Stimulated activated CD4-positive, alpha-beta T cell treated with anti-CD3 and anti-CD28 coated beads, Interleukin-4, amount 100 ng/mL, for 1 hour (primary cell): ENCODE measurements at regions not wholly inside any gene's neighbourhood (a gene's known extent, or its start where the extent isn't known, plus 50 kb on each side); places are given as distances from the start of the nearest gene placed in this dataset.
"Not testable (repeated sequence)": the region's sequence is repeated elsewhere in the genome, so short reads cannot be mapped to it uniquely, and the experiment has no call there.

Experiments
- DNase-seq: peaks from one replicate; pipeline ENCODE4 v3.0.0-alpha.2; 2020

DNA sequence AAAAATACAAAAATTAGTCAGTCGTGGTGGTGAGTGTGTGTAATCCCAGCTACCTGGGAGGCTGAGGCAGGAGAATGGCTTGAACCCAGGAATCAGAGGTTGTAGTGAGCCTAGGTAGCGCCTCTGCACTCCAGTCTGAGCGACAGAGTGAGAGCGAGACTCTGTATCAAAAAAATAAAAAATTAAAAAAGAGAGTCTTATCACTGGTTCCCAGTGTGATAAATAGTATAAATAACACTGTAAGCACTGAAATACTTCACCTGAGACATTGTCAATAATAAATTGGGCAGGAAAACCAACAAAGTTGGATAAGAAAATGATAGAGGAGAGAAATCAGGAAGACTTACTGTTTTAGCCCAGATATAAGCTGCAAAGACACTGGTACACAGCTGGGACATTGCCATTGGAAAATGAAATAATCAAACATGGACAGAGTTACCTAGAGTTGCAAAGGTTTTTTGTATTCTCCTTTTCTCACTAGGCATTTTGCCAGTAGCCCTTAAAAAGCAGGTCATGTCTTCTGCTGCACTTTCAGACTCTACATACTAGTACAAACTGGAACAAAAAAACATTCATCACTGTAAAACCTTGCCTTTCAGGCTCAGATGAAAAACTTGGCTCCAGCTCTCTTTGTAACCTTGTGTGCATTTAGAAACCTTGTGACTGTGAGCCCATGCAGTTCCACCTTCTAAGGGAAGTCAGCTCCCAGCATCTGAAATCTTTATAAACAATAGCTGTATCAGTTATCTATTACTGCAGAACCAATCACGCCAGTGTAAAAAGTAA lies 55.0 kb upstream of the PPP1R2C start:
- no peak for DNase-seq

DNA sequence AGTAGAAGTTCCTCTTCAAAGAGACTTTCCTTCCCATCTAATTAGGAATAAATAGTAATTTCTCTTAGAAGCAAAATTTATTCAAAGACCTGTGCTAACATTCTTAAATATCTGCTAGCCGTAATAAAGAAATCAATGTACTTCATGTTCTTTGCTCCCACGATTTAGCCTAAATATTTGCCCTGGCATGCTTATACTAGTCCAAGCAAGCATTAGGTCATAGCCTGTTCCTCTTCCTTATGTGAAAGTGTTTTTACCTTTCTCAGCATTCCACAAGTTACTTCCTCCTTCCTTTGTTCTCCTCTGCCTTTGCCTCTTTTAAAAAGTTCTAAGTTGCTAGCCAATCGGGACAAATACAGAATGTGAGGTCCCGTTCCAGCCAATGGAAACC lies 55.6 kb upstream of the PPP1R2C start:
- DNase-seq = not testable (repeated sequence)

DNA sequence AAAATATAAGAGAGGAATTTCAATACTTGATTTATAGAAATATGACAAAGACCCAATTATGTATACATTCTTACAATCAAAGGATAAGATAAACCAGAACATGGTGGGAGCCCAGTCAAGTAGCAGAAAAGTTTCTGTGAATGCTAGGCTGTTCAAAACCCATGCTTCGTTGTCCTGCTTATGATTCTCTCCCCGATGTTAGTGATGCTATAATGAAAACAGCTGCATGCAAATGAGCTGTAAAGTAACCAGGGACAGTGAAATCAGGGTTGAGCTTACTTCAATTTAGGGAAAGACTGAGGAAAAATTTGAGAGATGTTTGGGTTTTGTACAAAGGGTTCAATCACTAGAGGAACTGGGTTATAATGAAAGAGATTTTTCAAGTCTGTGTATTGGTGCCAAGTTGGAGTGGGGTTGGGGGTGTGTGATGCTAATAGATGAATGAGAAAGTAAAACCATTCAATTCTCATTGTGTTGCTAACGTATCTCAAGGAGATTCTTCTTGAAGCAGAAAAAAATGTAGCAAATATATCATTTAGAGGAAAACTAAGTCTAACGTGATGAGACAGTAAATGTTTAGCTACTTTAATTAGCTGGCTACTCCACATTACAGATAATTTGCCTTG lies 59.3 kb upstream of the PPP1R2C start:
- no peak for DNase-seq

DNA sequence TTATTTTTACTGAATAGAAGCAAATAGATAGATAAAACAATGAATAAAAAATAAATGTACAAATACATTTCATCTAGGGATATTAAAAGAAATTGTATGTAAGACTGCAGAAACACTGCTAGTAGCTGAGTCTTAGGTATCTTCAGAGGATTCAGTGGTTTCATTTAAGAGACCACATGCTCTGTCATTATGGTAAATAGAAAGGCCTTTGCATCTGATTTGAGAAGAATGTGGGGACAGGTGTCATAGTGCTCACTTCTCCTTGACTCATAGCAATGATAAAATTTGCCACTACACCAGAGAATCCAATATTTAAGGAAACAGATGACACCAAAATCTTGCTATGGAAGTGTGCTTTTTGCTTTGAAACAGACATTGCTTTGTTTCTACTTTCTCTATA lies 59.8 kb upstream of the PPP1R2C start:
- no peak for DNase-seq

DNA sequence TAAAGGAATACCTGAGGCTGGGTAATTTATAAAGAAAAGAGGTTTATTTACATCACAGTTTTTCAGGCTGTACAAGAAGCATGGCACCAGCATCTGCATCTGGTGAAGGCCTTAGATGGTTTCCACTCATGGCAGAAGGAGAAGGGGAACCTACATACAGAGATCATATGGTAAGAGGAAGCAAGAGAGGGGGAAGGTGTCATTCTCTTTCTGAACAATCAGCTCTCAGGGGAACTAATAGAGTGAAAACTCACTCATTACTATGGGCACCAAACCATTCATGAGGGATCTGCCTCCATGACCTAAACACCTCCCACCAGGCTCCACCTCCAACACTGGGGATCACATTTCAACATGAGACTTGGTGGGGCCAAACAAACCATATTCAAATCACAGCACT lies 61.7 kb upstream of the PPP1R2C start:
- no peak for DNase-seq

DNA sequence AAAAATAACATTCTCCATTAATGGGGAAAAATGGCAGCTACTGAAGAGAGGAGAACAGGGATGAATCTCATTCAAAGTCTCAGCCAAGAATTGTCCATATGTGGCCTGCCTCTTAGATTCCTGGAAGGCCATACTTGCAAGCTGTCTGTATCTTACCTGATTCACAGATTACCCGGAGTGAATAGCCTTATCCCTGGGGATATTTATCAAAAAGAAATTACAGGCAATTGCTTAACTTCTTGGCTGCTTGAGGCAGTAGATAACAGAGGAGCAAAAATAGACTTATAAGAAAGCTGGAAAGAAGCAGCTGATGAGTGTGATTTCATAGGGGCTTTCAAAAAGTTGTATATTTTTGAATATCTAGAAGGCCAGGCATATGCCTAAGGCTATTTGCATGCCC lies 68.8 kb upstream of the PPP1R2C start:
- DNase-seq = no peak

DNA sequence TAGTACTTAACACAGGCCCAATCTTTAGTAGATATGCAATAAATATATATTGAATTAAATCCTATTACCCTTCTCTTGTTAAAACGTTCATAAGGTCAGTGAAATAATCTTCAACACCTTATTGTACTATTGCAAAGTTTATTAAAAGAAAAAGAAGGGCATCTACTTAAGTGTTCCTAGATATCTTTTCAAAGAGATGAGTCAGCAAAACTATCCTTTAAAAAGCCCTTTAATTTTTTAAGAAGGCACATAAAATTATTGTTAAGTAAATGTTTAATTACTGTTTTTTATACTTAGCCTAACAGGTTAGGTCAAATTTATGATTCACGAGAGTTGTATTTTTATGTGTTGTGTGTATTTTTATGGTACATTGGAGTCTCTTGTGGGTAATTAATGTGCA lies 77.3 kb upstream of the PPP1R2C start:
- DNase-seq = no peak

DNA sequence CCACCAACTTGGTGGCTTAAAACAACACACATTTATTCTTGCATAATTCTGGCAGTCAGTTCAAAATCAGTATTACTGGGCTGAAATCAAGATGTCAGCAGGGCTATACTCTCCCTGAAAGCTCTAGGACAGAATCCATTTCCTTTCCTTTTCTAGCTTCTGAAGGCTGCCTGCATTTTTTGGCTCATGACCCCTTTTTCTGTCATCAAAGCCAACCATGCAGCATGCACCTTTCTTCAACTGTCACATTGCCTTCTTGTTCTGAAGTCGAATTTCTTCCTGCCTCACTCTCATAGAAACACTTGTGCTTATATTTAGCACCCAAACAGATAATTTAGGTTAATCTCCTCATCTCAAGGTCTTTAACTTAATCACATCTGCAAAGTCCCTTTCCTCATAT lies 79.8 kb upstream of the PPP1R2C start:
- no peak for DNase-seq

DNA sequence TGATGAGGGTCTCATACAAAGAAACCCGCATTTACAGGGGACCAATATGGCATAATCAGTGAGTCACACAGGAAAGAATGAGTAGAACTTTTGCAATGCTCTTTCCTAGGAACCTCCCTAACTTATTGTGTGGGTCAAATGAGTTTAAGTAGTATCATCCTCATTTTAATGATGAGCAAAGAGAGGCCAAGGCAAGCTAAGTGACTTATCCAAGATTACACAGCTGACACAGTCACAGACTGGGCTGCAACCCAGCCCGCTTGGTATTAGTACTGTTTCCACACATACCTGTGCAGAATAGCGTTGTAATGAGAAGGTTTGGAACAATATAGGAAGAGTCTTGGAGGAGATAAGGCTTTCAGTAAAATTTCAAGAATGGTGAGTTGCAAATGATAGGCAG lies 91.0 kb upstream of the PPP1R2C start:
- DNase-seq = no peak

DNA sequence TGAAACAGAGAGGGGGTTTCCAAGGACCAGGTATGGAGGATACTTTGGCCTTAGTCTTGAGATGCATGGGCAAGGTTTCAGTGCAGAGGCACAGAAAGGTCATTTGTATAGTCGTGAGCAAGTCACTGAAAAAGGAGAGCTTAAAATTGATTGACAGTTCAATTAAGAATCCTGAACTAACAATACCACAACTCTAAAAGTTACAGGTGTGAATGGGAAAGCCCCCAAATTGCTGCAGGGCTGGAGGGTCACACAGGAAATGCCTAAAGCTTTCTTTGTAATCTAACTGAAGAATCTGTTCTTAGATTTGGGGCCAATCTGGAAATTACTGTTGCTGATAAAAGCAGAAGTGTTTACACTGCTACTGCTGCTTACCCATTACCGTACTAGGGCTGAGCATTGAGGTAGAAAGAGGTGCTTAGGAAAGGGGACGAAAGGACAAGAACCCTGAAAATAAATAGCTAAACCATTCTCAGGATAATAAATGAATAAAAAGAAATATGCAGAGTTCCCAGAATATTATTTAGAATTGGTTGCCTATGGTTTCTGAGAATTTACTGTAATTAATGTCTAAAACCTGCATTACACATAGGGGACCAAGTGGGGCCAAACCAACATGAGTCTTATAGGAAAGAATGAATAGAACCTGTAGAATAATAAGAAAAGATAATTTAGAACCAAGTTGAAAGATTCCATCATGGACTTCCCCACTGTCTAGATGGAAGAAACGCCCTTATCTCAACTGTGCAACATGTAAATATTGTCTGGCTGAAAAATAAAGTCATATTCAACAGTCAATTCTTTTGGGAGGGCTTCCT lies 91.9 kb upstream of the PPP1R2C start:
- no peak for DNase-seq

DNA sequence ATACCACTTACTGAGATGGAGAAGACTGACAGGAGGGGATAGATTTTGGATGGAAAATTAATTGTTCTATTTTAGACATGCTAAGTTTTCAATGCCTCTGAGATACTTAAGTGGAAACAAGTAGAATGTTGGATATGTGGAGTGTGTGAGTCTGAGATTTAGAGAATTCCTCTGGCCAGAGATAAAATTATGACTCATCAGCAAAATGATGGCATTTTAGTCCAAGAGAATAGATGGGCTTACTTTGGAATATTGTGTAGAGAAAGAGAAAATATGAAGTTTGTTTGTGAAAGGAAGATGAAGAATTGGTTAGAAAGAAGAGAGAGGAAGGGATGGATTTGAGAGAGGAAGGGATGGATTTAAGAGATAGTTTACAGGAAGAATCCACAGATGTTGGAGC lies 108.6 kb upstream of the PPP1R2C start:
- no peak for DNase-seq

DNA sequence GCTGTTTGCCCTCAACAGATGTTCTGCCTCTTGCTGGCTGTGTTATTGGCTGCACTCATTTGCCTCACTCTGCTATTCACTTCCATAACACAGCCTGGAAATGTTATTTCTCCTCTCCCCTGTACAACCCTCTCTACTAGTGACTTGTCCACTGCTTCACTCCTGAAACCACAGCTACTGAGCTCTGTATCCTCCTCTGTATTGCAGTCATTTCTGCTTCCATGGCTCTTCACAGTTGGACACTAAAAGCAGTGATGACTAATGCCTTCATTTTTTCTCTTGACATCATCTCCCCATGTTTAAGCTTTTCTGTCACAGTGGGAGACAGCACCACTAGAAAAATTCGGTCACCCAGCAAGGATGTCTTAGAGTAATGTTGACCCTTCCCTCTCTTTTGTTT lies 123.0 kb upstream of the PPP1R2C start:
- DNase-seq = no peak

DNA sequence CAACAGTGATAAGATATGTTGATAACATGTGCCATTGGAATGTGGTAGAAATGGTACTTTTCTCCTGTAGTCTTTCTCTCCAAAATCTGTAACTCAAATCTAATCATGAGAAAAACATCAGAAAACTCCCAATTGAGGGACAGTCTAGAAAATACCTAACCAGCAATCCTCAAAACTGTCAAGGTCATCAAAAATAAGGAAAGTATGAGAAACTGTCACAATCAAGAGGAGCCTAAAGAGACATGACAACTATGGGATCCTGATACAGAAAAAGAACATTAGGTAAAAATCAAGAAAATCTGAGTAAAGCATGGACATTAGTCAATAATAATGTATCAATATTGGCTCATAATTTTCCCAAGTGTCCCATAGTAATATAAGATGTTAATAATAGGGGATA lies 124.5 kb upstream of the PPP1R2C start:
- DNase-seq = no peak

DNA sequence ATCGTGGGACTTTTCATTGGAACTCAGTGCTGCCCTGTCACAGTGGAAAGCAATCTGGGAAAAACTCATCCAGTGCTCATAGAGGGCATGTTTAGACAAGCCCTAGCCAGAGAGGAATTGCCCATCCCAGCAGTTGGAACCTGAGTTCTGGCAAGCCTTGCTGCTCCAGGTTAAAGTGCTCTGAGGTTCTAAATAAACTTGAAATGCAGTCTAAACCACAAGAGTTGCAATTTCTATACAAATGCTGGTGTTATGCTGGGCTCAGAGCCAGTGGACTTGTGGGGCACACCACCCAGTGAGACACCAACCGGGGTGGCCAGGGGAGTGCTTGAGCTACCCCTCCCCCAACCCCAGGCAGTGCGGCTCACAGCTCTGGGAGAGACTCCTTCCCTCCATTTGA lies 142.8 kb upstream of the PPP1R2C start:
- no peak for DNase-seq

DNA sequence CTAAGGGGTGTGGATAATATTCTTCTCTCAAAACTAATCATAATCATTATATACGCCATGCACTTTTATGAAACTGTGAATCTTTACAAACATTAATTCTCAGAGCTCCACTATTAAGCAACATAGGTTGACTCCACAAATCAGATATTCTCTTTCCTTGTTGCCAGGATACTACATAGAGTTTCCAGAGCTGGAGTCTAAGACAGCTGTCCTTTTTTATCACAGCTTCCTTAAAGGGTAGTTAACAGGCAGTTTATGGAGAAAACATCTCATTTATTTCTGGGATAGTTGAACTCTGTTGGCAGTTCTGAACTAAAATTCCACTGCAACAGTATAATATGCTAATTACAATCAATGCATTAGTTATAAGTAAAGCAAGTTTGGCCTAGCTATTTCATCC lies 152.1 kb upstream of the PPP1R2C start:
- DNase-seq = no peak

DNA sequence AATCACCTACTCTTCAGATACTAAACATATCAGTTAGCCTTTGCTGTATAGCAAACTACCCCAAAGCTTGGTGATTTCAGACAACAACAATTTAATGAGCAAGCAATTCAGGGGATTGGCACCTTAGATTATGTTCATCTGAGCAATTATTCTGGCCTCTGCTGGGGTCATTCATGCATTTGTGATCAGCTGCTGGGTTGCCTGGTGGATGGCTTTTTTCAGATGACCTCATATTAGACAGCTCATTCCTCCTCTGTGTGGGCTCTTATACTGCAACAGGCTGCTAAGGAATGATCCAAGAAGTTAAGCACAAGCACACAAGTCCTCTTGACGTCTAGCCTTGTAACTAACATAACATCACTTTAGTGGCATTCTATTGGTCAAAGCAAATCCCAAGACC lies 153.0 kb upstream of the PPP1R2C start:
- DNase-seq = no peak

DNA sequence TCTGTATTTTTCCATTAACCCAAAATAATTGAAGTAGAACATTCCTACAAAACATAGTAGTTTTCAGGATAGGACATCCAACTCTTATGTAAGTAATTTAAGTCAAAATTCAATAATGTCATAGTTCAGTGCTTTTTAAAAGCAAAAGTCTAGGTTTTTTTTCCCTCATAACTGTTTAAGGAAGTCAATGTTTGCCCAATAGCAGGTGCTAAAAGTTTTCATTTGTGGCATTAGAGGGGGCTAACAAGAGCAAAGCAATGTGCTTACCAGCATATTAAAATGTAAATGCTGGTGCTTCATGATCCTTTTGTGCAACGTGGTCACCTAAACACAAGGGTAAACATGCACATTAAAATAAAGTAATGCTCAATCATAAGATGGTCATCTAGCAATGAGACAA lies 155.2 kb upstream of the PPP1R2C start:
- no peak for DNase-seq

DNA sequence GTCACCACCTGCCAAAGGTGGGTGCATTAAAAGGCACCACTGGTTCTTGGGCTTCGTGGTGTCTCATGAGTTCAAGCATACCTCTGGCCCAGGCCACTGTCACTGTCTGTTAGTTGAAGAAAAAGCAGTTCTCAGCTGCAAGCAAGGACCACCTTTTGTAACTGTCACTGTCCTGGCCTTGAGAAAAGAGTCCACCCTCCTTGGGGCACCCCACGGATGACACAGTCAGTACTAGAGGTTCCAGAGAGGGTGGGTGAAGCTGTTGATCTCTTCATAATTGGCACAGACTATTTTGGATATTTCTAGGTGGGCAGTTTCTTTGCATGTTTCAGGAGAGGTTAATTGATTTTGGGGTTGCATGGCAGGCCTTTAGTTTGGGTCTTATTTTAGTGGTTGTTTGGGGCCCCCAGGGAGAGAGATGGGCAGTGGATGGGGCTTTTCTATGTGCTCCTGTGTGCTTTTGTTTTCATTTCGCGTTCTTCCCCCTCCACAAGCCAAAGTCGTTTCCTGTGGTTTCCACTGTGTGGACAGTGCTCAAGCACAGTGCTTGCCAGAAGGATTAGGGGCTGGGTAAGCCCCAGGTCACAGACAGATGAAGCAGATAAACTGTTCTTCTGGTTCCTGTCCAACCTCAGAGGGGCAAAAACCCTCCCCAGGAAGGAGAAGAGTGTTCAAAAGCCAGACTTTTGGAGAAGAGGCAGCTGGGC lies 156.2 kb upstream of the PPP1R2C start:
- no peak for DNase-seq

DNA sequence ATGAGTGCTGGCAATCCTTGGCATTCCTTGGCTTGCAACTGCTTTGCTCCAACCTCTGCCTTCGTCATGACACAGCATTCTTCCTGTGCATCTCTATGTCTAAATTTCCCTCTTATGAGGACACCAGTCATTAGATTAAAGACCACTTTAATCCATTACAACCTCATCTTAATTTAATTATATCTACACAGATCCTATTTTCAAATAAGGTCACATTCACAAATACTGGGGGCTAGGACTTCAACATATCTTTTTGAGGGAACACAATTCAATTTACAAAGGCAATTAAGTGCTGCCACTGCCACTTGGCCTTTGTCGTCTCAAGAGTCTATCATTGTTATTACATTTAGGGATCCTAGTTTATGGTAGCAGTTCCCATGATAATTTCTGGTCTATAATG lies 163.7 kb upstream of the PPP1R2C start:
- DNase-seq = no peak

DNA sequence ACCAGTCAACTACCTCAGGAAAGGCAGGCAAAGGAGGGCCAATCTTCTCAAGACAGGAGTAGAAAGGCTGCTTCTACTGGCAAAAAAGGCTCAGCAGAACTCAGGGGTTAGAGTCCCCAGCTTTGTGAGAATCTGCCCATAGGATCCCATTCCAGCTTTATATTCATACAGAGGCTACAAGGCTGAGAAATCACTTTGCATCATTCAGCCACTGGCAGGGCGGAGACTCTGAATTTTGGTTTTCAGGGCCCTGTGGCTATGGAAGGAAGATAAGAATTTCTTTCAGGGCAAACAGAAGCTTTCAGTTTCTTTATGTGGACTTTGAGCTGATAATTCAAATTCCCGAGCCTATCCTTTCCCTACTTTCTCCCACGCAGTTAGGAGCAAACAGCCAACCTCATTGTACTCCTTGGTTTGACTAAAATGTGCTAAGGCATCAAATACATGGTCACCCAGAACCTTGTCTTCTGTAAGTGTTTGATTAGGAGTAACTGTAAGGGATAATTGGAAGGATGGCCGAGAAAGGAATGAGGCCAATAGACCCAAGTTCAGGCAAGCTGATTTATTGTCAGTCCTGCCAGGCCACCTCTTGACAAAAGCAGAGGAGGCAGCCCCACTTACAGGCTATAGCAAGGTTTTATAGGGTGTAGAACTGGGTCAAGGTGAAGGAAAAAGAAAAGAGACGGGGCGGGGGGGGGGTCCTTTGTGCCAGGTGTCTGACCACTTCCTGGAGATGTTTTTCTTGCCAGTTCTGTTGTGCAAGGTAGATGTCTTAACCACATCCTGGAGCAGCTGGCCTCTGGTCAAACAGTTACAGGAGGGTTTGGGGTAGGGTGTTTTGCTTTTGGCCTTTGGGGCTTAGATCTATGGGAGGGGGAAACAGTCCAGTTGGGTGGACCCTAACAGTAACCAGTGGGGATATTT lies 165.3 kb upstream of the PPP1R2C start:
- DNase-seq = no peak

DNA sequence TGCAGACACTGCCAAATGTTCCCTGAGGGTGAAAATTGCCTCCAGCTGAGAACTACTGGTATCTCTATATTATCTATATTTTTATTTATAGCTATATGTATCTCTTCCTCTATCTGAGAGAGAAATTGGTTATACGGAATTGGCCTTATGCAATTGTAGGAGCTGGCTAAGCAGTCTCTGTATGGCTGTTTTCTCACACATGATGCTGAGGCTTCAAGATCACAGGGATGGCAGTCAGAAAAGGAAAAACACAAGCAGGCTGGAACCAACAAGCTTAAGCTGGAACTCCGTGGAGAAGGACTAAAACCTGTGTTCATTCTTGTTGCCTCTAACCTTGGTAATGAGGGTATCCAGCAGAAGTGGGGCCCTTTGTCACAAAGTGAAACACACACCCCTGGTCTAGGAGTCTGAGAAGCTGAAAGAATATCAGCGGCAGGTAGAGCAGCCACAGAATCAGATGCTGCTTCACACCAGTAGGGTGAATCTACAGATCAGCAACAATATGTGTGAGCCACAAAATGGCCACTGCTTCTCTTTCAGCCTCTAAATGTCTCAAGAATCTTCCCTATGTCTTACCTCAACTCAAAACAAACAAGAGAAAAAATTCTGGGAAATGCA lies 166.5 kb upstream of the PPP1R2C start:
- DNase-seq = no peak
